Spleen (tissue), 7 donors: ENCODE measurements at regions not wholly inside any gene's neighbourhood (a gene's known extent, or its start where the extent isn't known, plus 50 kb on each side); places are given as distances from the start of the nearest gene placed in this dataset.

ENCODE experiments used
- CTCF ChIP-seq, 11 experiments: fragments of 200-600 bp in 7 of 11; fragments of 450-650 bp in 4 of 11; sonication (generic) in 4 of 11; IDR thresholded peaks in 8 of 11; conservative IDR thresholded peaks in 3 of 11; 1 replicate in 7 of 11; 2 replicates in 4 of 11; pipeline versions ENCODE4 v1.4.0 to v1.8.0; 2016 to 2021; ENCODE audit warnings: antibody characterized with exemption in 11 of 11, inconsistent platforms in 4 of 11, mild to moderate bottlenecking in 1 of 11
- POLR2A ChIP-seq, 3 donors: fragments of 450-650 bp; IDR thresholded peaks; one replicate each; pipeline ENCODE4 v1.5.1; 2017; ENCODE audit warnings: antibody characterized with exemption in 3 of 3, mild to moderate bottlenecking in 1 of 3
- POLR2AphosphoS5 ChIP-seq, 3 donors: sonication (generic); formaldehyde crosslinking; IDR thresholded peaks; one replicate each; pipeline ENCODE4 v1.5.1; 2017; ENCODE audit warnings: antibody characterized with exemption in 3 of 3
- donor health status: DM: no; HTN: no; CAD: no; lungs with moderate emphysema.
- donor health status: DM: no; HTN: no; CAD: no.
- donor health status: DM: no; HTN: no; CAD: no.

GRCh38 chr6:168901076-168901475 lies 352.6 kb downstream of the THBS2 start:
- TF ChIP-seq CTCF (IDR thresholded peaks at IDR 0.05 in 8 of 11, conservative IDR thresholded peaks at IDR 0.05 in 3 of 11): no peak
- TF ChIP-seq POLR2AphosphoS5 (IDR thresholded peaks at IDR 0.05): no peak
- TF ChIP-seq POLR2A (IDR thresholded peaks at IDR 0.05): no peak
